Neural cell (in vitro differentiated cells): ENCODE measurements at regions not wholly inside any gene's neighbourhood (a gene's known extent, or its start where the extent isn't known, plus 50 kb on each side); places are given as distances from the start of the nearest gene placed in this dataset.
"Not testable (repeated sequence)": the region's sequence is repeated elsewhere in the genome, so short reads cannot be mapped to it uniquely, and the experiment has no call there.

Source experiments
- H2AFZ ChIP-seq: fragments of 200-600, 300-800 bp; sonication (generic), shearing (Covaris generic); 2 replicates; pipeline ENCODE4 v1.6.0; 2014; ENCODE audit warnings: low read depth, mild to moderate bottlenecking, antibody characterized with exemption, low read length, moderate library complexity
- H3F3A ChIP-seq: fragments of 200-600 bp; shearing (Covaris generic); 2 replicates; pipeline ENCODE4 v1.6.1; 2016; ENCODE audit warnings: mild to moderate bottlenecking, moderate library complexity, mixed read lengths, antibody characterized with exemption, low read length; ENCODE audit not compliant: insufficient read depth, poor library complexity, severe bottlenecking
- H3K27ac ChIP-seq: fragments of 200-600, 300-800 bp; sonication (generic), shearing (Covaris generic); 2 replicates; pipeline ENCODE4 v1.5.1; 2014; ENCODE audit warnings: mild to moderate bottlenecking, low read length, moderate library complexity
- H3K27me3 ChIP-seq: fragments of 300-800, 200-600 bp; sonication (generic), shearing (Covaris generic); 2 replicates; pipeline ENCODE4 v1.6.0; 2014; ENCODE audit warnings: mild to moderate bottlenecking, low read depth, low read length, moderate library complexity; ENCODE audit not compliant: insufficient read depth
- H3K36me3 ChIP-seq: fragments of 300-800, 200-600 bp; sonication (generic), shearing (Covaris generic); 2 replicates; pipeline ENCODE4 v1.5.1; 2014; ENCODE audit warnings: mild to moderate bottlenecking, antibody characterized with exemption, low read length, moderate library complexity; ENCODE audit not compliant: insufficient read depth
- H3K4me2 ChIP-seq: fragments of 300-800, 200-600 bp; sonication (generic), shearing (Covaris generic); 2 replicates; pipeline ENCODE4 v1.6.0; 2014; ENCODE audit warnings: mild to moderate bottlenecking, low read length
- H3K4me3 ChIP-seq: fragments of 300-800, 200-600 bp; sonication (generic), shearing (Covaris generic); 2 replicates; pipeline ENCODE4 v1.5.1; 2014; ENCODE audit warnings: mild to moderate bottlenecking, low read length, moderate library complexity
- H3K79me2 ChIP-seq: fragments of 200-600 bp; shearing (Covaris generic); replicated peaks from 2 replicates; pipeline ENCODE4 v1.6.0; 2014; ENCODE audit warnings: mild to moderate bottlenecking, low read length, moderate library complexity; ENCODE audit not compliant: insufficient read depth
- H3K9ac ChIP-seq: fragments of 300-800, 200-600 bp; sonication (generic), shearing (Covaris generic); 2 replicates; pipeline ENCODE4 v1.6.1; 2016; ENCODE audit warnings: mild to moderate bottlenecking, low read length, mixed read lengths
- H3K9me2 ChIP-seq: fragments of 200-600 bp; shearing (Covaris generic); 2 replicates; pipeline ENCODE4 v1.6.1; 2016; ENCODE audit warnings: mild to moderate bottlenecking, low read length, mixed read lengths; ENCODE audit not compliant: insufficient read depth
- H3K9me3 ChIP-seq: fragments of 200-600, 300-800 bp; sonication (generic), shearing (Covaris generic); 2 replicates; pipeline ENCODE4 v1.6.1; 2016; ENCODE audit warnings: mild to moderate bottlenecking, mixed run types, low read length, moderate library complexity, mixed read lengths
- H4K20me1 ChIP-seq: fragments of 200-600 bp; shearing (Covaris generic); 2 replicates; pipeline ENCODE4 v1.6.1; 2016; ENCODE audit warnings: mild to moderate bottlenecking, mixed run types; ENCODE audit not compliant: insufficient read depth
- CTCF ChIP-seq: fragments of 450-650 bp; IDR thresholded peaks from 2 replicates; pipeline ENCODE4 v1.5.1; 2014; ENCODE audit warnings: antibody characterized with exemption, mild to moderate bottlenecking, moderate library complexity; ENCODE audit not compliant: poor library complexity, severe bottlenecking
- EP300 ChIP-seq: fragments of 450-650 bp; conservative IDR thresholded peaks from 2 replicates; pipeline ENCODE4 v1.6.1; 2014; ENCODE audit warnings: antibody characterized with exemption, mild to moderate bottlenecking, moderate library complexity; ENCODE audit not compliant: poor library complexity, severe bottlenecking
- EZH2 ChIP-seq: fragments of 200-600, 300-800 bp; shearing (Covaris generic), sonication (generic); IDR thresholded peaks from 2 replicates; pipeline ENCODE4 v1.6.1; 2014; ENCODE audit warnings: antibody characterized with exemption, low read length, borderline replicate concordance, mild to moderate bottlenecking; ENCODE audit not compliant: insufficient read depth, poor library complexity, severe bottlenecking
- MXI1 ChIP-seq: fragments of 450-650 bp; conservative IDR thresholded peaks from 2 replicates; pipeline ENCODE4 v1.6.1; 2014; ENCODE audit warnings: antibody characterized with exemption, mild to moderate bottlenecking; ENCODE audit not compliant: poor library complexity, severe bottlenecking
- POLR2AphosphoS5 ChIP-seq: IDR thresholded peaks from 2 replicates; pipeline ENCODE4 v1.6.1; 2012
- RAD21 ChIP-seq: fragments of 450-650 bp; conservative IDR thresholded peaks from 2 replicates; pipeline ENCODE4 v1.6.1; 2014; ENCODE audit warnings: antibody characterized with exemption, mild to moderate bottlenecking, moderate library complexity
- REST ChIP-seq: IDR thresholded peaks from 2 replicates; pipeline ENCODE4 v1.6.1; 2012; ENCODE audit warnings: borderline replicate concordance
- SMC3 ChIP-seq: fragments of 450-650 bp; conservative IDR thresholded peaks from 2 replicates; pipeline ENCODE4 v1.6.1; 2014; ENCODE audit warnings: antibody characterized with exemption, mild to moderate bottlenecking, moderate library complexity; ENCODE audit not compliant: poor library complexity
- TAF1 ChIP-seq: IDR thresholded peaks from 2 replicates; pipeline ENCODE4 v1.6.1; 2012; ENCODE audit warnings: low read depth

GRCh38 chr4:151511548-151511947, 102.6 kb downstream of the FHIP1A start:
- H3F3A ChIP-seq, H3K36me3 ChIP-seq, H3K4me2 ChIP-seq, H3K4me3 ChIP-seq, H3K9me3 ChIP-seq, H3K27me3 ChIP-seq, H4K20me1 ChIP-seq, H2AFZ ChIP-seq, H3K9me2 ChIP-seq, H3K9ac ChIP-seq, H3K27ac ChIP-seq, H3K79me2 ChIP-seq: not testable (repeated sequence)

- H3F3A ChIP-seq, result peaks cover 3% of the 10 kb centered on the region
- H3K27ac ChIP-seq, result no peak overlapping the region
- H3K36me3 ChIP-seq, result no peaks in the 10 kb centered on the region
- no peak overlapping the region for H2AFZ ChIP-seq
- TF ChIP-seq REST (no peak), EZH2 (no peak), EP300 (no peak), SMC3 (no peak), RAD21 (no peak), MXI1 (no peak), CTCF (no peak), TAF1 (no peak), POLR2AphosphoS5 (no peak)
- no peak overlapping the region for H3K4me3 ChIP-seq
- no peak overlapping the region for H3K9ac ChIP-seq
- no peak overlapping the region for H3K4me2 ChIP-seq
- H3K27me3 ChIP-seq, result no peaks in the 10 kb centered on the region
- no peaks in the 10 kb centered on the region for H3K9me3 ChIP-seq
- no peaks in the 10 kb centered on the region for H4K20me1 ChIP-seq
- H3K9me2 ChIP-seq, result no peaks in the 10 kb centered on the region
- H3K79me2 ChIP-seq, result no peaks in the 10 kb centered on the region
Measured at GRCh38 chr4:151517896-151518295, 108.9 kb downstream of the FHIP1A start.

- Histone ChIP-seq H3K79me2 (no peaks in the 10 kb centered on the region), H2AFZ (no peak overlapping the region), H3K4me2 (no peak overlapping the region), H4K20me1 (no peaks in the 10 kb centered on the region), H3K4me3 (no peak overlapping the region), H3F3A (peaks cover 3% of the 10 kb centered on the region), H3K27ac (no peak overlapping the region), H3K9me2 (no peaks in the 10 kb centered on the region), H3K27me3 (no peaks in the 10 kb centered on the region), H3K9ac (no peak overlapping the region), H3K36me3 (no peaks in the 10 kb centered on the region), H3K9me3 (no peaks in the 10 kb centered on the region)
- no peak for TF ChIP-seq POLR2AphosphoS5
- TF ChIP-seq SMC3, result no peak
- no peak for TF ChIP-seq TAF1
- no peak for TF ChIP-seq RAD21
- TF ChIP-seq MXI1, result no peak
- no peak for TF ChIP-seq REST
- no peak for TF ChIP-seq EP300
- no peak for TF ChIP-seq EZH2
- TF ChIP-seq CTCF, result no peak
Measured at GRCh38 chr4:151518359-151518758, 109.4 kb downstream of the FHIP1A start.
